ENCODE measurements at regions not wholly inside any gene's neighbourhood (a gene's known extent, or its start where the extent isn't known, plus 50 kb on each side); places are given as distances from the start of the nearest gene placed in this dataset.

DNA sequence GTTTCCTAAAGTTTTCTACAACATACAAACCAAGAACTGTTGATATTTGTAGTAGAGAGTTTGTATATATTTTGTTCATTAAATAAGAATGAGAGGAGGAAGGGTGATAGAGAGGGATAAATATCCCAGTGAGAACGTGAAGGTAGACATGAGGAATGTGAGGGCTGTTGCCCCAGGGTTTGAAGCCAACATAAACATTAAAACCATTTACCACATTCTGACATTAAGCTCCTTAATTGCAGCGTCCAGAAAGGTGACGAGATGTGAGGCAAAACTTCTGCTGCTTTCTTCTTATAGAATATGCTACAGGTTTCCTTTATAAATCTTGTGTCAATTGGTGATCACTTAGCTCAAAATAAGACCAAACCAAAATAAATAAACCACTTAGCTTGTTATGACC lies 267.8 kb upstream of the CNTN4 start:
- no peak for DNase-seq

DNA sequence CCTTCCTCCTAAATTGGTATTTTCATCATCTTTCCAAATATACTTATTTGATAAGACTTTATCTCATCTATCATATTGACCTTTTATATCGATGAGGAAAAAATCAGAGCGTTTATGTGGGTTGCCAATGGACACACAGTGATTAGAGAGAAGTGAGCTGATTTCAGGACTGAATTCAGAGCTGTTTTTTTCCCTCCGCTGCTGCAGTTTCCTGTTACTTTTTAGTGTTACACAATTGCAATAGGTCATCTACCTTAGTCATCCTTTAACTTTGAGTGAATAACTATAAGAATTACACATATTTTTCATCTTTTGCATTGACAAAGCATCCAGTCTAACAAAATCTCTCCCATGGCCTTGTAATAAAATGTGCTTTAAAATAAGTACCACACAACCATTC lies 266.3 kb upstream of the CNTN4 start:
- no peak for DNase-seq

- no peak for DNase-seq
These were observed 255.6 kb upstream of the CNTN4 start for GRCh38 chr3:1843111-1843510.

DNA sequence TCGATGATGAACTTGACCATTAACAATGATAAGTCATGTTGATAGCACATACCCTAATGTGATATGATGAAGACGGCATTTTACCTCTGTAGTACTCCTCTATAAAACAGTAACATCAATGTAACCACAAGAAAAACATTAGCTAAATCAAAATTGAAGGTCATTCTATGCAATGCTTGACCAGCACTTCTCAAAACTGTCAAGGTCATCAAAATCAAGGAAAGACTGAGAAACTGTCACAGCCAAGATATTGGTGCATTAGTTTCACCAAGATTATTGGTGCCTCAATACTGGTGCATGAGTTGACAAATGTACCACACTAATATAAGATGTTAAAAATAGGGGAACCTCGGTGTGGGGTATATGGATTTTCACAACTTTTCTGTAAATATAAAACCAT lies 251.1 kb upstream of the CNTN4 start:
- DNase-seq = no peak

GRCh38 chr3:1848935-1849334 lies 249.7 kb upstream of the CNTN4 start:
- no peak for DNase-seq

- no peak for DNase-seq
These were observed 245.7 kb upstream of the CNTN4 start for GRCh38 chr3:1852950-1853349.

DNA sequence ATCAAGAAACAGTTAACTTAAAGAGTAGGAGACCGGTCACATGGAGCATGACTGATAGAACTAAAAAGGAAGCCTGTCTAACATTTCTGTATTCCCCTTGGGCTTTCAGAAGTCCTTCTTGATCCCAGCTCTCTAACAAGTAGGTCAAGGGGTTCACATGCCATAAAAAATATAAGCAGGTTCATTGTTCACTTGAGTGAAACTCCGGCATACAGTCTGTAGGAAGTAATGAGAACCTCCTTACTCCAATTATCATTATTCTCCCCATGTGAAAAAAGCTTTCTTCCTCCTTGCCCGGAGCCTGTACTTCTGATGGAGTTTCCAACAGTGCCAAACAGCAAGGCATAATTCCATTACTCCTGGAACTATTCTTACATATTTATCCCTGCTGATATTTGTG lies 242.8 kb upstream of the CNTN4 start:
- no peak for DNase-seq

DNA sequence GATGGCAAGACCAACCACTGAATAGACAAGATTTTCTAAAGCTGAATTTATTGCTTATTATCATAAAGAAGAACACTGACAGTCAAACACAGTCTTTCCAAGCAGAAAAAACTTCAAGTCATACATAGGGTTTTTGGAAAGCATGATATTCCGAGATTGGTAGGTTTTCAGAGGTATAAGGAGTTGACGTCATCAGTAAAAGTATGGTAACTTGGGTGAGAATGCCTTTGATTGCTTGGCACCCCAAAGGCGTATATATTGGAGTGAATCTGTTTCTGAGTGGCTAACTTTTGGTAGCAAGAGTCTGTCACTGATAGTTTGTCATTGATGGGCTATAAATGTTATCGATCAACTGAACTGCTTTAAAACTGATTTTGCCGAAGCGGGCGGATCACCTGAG lies 227.9 kb upstream of the CNTN4 start:
- DNase-seq = no peak

GRCh38 chr3:1883534-1883933 lies 215.1 kb upstream of the CNTN4 start:
- DNase-seq = no peak

- DNase-seq = no peak
These were observed 206.2 kb upstream of the CNTN4 start for GRCh38 chr3:1892459-1892858.

- no peak for DNase-seq
These were observed 196.2 kb upstream of the CNTN4 start for GRCh38 chr3:1902416-1902815.

DNA sequence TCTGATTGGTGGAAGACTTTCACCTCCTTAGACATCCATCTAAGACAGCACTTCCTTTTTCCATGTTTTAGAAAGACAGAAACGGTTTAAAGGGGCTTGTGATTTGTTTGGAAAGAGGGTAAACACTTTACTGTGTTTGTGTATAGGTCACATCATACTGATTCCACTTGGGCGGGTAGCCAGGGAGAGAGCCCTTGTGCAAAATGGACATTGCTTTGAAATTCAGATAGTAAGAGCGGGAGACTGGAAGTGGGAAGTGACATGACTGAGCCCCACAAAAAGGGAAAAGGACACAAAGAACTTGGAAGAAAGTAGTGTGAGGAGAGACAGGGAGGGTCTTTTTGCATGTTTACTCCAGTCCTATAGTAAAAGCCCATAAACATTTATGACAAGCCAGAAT lies 195.6 kb upstream of the CNTN4 start:
- DNase-seq = no peak

DNA sequence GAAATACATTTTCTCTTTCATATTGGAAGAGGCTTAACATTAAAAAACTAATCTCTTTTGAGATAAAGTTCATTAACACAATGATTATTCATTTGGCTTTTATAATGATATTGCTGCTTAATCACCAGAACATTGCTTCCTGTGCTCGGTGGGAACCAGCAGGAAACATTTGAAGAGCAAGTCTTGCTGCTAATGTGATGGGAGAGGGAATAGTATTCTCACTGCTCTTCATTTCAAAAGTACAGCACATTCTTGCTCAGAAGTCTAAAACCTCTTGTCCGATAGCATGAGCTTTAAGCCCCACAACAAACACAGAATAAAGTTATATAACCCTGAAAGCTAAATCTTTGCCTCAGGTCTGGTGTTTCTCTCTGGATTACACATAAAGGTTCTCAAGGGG lies 190.8 kb upstream of the CNTN4 start:
- DNase-seq = no peak

GRCh38 chr3:1908651-1909445 lies 189.8 kb upstream of the CNTN4 start:
- no peak for DNase-seq

- no peak for DNase-seq
These were observed 188.3 kb upstream of the CNTN4 start for GRCh38 chr3:1910322-1910721.

DNA sequence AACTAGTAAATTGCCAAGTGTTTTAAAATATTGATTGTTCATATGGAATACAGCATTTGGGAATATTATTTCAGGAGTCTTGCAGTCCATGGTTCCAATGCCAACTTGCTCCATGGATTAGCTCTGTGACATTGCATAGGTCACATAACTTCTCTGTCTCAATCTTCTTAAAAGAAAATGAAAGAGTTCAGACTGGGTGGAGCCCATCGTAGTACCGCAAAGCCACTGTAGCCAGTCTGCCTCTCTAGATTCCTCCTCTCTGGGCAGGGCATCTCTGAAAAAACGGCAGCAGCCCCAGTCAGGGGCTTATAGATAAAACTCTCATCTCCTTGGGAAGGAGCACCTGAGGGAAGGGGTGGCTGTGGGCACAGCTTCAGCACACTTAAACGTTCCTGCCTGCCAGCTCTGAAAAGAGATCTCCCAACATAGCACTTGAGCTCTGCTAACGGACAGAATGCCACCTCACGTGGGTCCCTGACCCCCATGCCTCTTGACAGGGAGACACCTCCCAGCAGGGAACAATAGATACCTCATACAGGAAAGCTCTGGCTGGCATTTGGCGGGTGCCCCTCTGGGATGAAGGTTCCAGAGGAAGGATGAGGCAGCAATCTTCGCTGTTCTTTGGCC lies 168.8 kb upstream of the CNTN4 start:
- no peak for DNase-seq

DNA sequence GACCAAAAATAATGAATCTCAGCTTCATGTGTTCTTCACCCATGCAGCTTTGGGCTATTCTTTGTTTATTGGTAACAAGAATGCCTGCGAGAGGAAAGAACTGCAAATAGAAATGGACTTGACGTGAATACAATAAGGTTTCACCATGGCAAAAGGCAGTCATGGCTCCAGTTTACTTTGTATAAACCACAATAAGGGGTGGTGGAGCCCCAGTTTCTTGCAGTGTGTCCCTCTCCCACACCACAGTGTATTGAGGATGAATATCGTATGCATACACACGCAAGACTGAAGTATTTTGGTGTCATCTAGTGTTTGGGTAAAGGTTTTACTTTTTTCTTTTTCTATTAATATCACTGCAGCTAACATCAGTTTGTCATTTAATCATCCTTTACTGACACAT lies 159.7 kb upstream of the CNTN4 start:
- DNase-seq = no peak

GRCh38 chr3:1942781-1943180 lies 155.9 kb upstream of the CNTN4 start:
- no peak for DNase-seq

DNA sequence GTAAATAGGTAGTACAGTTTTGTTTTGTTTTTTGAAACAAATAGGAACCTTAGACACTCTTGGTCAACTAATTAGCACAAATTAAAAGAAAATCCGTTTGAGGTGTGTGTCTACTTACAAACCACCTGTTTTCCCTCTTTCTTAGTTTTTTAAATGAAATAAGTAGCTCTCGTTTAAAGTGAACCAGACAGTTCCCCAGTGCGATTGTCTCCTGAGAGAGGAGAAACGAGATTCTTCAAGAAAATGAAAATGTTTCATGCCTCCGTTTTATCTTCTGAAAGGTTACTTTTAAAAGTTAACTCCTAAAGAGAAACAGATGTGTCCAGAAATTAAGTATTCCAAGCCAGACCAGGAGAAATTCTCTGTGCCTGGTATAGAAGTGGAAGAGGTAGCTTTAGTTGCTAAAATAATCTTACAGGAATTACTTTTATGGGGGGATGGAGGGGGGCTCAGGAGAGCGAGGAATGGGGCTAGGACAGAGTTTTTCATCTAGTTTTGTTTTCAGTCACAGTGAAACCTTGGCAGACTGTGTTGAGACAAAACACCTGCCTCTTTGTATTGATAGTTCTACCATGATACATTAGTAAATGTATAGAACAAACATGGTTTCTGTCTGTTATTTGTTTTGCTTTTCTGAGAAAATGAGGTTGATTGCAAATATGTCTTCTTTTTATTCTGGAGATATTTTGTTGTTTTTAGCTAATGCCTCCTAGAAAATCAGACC lies 155.1 kb upstream of the CNTN4 start:
- DNase-seq = no peak

DNA sequence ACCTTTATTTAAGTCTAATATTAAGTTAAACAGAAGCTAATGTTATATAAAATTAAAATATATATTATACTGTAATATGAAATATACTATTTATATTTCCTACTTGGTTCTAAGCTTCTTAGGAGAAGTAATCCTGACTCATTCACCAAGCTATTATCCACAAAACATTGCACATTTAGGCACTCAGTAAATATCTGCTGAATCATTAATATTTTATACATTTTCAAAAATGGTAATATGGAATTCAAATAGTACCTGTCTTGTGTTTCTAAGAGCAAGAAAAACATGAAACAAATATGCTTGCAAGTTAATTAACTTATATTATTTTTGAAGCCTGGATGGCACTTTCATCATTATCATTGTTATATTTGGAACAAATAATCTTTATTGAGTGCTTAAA lies 153.0 kb upstream of the CNTN4 start:
- no peak for DNase-seq

DNA sequence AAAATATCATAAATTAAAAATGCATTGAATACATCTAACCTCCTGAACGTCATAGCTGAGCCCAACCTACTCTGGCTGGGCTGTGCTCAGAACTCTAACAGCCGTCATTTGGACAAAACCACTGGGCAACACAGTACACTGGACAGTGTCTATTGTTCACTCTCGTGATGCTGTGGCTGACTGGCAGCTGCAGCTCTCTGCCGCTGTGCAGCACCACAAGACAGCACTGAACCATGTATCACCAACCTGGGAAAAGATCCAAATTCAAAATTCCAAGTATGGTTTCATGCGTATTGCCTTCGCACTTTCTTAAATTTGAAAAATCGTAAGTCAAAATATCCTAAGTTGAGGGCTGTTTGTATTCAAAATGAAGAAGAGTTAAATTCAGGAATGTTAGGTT lies 145.1 kb upstream of the CNTN4 start:
- DNase-seq = no peak

- no peak for DNase-seq
These were observed 144.0 kb upstream of the CNTN4 start for GRCh38 chr3:1954632-1955031.

DNA sequence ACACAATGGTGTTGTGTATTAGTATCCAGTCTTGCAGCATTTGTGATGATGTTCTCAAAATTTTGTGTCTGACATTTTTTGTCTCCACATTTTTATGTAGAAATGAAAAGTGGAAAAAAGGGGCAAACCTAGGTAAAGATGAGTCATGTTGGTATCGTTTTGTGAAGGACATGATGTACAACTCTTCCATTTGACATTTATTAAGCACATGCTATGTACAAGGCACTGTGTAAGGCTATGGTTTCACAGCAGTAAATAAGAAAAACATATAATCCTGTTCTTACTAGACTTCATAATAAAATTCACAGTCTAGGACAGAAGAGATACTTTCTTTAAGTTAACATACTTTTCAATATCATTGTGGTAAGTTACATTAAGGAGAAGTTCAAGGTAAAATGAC lies 143.5 kb upstream of the CNTN4 start:
- no peak for DNase-seq

DNA sequence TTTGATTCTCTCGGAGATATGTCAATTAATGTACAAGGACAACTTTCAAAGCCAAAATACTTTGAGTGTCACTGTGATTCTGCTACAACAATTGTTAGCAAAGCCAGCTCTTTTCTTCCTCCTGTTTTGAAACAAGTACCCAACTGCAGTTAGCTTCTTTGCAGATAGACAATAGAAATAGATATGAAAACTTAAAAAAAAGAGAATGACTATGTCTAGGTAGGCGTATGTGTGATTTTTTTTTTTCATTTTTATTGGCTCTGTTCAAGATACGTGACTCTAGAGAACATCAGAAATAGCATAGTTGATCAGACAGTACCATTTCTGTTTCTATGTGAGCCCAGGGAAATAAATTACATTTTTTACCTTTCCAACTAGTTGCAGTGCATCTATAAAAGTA lies 142.9 kb upstream of the CNTN4 start:
- DNase-seq = no peak
